ENCODE measurements at regions not wholly inside any gene's neighbourhood (a gene's known extent, or its start where the extent isn't known, plus 50 kb on each side); places are given as distances from the start of the nearest gene placed in this dataset.
A peak's percentile ranks its signal among the peaks of the same experiment; 100 is the strongest.

- TF ChIP-seq WT1 (tag by site-specific recombination; IDR thresholded peaks at IDR 0.05) (no peak), ZNF138 (tag by site-specific recombination; IDR thresholded peaks at IDR 0.05; ENCODE audit: borderline replicate concordance) (no peak), ZNF2 (tag by site-specific recombination; IDR thresholded peaks at IDR 0.05) (no peak), ZNF776 (tag by site-specific recombination; IDR thresholded peaks at IDR 0.05; ENCODE audit: borderline replicate concordance) (no peak)
Measured at GRCh38 chr14:98651037-98651436, 621.0 kb downstream of the BCL11B start (continued).

GRCh38 chr14:98665007-98665406, 607.0 kb downstream of the BCL11B start:
- ChIA-PET POLR2A (no interaction called here), CTCF (interaction anchor here (0.6 kb wide), 1 partner anchor 27 kb away, joined by 3 read pairs; no protein-coding TSS in a partner anchor)
- TF ChIP-seq, protein P1, sequence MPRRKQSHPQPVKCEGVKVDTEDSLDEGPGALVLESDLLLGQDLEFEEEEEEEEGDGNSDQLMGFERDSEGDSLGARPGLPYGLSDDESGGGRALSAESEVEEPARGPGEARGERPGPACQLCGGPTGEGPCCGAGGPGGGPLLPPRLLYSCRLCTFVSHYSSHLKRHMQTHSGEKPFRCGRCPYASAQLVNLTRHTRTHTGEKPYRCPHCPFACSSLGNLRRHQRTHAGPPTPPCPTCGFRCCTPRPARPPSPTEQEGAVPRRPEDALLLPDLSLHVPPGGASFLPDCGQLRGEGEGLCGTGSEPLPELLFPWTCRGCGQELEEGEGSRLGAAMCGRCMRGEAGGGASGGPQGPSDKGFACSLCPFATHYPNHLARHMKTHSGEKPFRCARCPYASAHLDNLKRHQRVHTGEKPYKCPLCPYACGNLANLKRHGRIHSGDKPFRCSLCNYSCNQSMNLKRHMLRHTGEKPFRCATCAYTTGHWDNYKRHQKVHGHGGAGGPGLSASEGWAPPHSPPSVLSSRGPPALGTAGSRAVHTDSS (tag by site-specific recombination; IDR thresholded peaks at IDR 0.05) = no peak
- TF ChIP-seq, protein P2, sequence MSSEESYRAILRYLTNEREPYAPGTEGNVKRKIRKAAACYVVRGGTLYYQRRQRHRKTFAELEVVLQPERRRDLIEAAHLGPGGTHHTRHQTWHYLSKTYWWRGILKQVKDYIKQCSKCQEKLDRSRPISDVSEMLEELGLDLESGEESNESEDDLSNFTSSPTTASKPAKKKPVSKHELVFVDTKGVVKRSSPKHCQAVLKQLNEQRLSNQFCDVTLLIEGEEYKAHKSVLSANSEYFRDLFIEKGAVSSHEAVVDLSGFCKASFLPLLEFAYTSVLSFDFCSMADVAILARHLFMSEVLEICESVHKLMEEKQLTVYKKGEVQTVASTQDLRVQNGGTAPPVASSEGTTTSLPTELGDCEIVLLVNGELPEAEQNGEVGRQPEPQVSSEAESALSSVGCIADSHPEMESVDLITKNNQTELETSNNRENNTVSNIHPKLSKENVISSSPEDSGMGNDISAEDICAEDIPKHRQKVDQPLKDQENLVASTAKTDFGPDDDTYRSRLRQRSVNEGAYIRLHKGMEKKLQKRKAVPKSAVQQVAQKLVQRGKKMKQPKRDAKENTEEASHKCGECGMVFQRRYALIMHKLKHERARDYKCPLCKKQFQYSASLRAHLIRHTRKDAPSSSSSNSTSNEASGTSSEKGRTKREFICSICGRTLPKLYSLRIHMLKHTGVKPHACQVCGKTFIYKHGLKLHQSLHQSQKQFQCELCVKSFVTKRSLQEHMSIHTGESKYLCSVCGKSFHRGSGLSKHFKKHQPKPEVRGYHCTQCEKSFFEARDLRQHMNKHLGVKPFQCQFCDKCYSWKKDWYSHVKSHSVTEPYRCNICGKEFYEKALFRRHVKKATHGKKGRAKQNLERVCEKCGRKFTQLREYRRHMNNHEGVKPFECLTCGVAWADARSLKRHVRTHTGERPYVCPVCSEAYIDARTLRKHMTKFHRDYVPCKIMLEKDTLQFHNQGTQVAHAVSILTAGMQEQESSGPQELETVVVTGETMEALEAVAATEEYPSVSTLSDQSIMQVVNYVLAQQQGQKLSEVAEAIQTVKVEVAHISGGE (tag by site-specific recombination; conservative IDR thresholded peaks at IDR 0.05; ENCODE audit: low read depth) = peak; percentile 72
- no peaks in the 10 kb centered on the region for H3K4me1 ChIP-seq (ENCODE audit: control insufficient read depth, insufficient read depth, low read length)
- no peak overlapping the region for H3K4me3 ChIP-seq (ENCODE audit: low read depth, low read length)
- no peak overlapping the region for H3K27ac ChIP-seq (ENCODE audit: extremely low read depth, low read depth, low read length)
- H3K9me3 ChIP-seq (ENCODE audit: control insufficient read depth, insufficient read depth, low read depth, low read length) = no peaks in the 10 kb centered on the region
- H3K36me3 ChIP-seq (ENCODE audit: control insufficient read depth in 2 of 2, insufficient read depth in 1 of 2, low read length in 2 of 2) = no peaks in the 10 kb centered on the region

GRCh38 chr14:98666545-98666944, 605.5 kb downstream of the BCL11B start:
- H3K4me1 ChIP-seq (ENCODE audit: control insufficient read depth, insufficient read depth, low read length) = no peaks in the 10 kb centered on the region
- no peaks in the 10 kb centered on the region for H3K9me3 ChIP-seq (ENCODE audit: control insufficient read depth, insufficient read depth, low read depth, low read length)
- no peaks in the 10 kb centered on the region for H3K36me3 ChIP-seq (ENCODE audit: control insufficient read depth in 2 of 2, insufficient read depth in 1 of 2, low read length in 2 of 2)
- CTCF ChIA-PET = interaction anchor here (0.6 kb wide), 1 partner anchor 1477 kb away, joined by 3 read pairs; no protein-coding TSS in a partner anchor
- TF ChIP-seq ZNF529 (tag by site-specific recombination; IDR thresholded peaks at IDR 0.05; ENCODE audit: insufficient replicate concordance) (no peak), ZNF292 (tag by site-specific recombination; IDR thresholded peaks at IDR 0.05; ENCODE audit: borderline replicate concordance, low read depth) (no peak)
- POLR2A ChIA-PET = no interaction called here
- H3K4me3 ChIP-seq (ENCODE audit: low read depth, low read length) = no peak overlapping the region
- H3K27ac ChIP-seq (ENCODE audit: extremely low read depth, low read depth, low read length) = no peak overlapping the region

GRCh38 chr14:98682033-98682432, 590.0 kb downstream of the BCL11B start:
- Histone ChIP-seq H3K4me3 (ENCODE audit: low read depth, low read length) (no peak overlapping the region), H3K9me3 (ENCODE audit: control insufficient read depth, insufficient read depth, low read depth, low read length) (no peaks in the 10 kb centered on the region), H3K4me1 (ENCODE audit: control insufficient read depth, insufficient read depth, low read length) (no peaks in the 10 kb centered on the region), H3K36me3 (ENCODE audit: control insufficient read depth in 2 of 2, insufficient read depth in 1 of 2, low read length in 2 of 2) (no peaks in the 10 kb centered on the region), H3K27ac (ENCODE audit: extremely low read depth, low read depth, low read length) (no peak overlapping the region)
- ChIA-PET POLR2A (no interaction called here), CTCF (no interaction called here)
- TF ChIP-seq ZNF302 (tag by site-specific recombination; IDR thresholded peaks at IDR 0.05; ENCODE audit: low read depth) = no peak
- no peak for TF ChIP-seq ZBTB17 (tag by site-specific recombination; IDR thresholded peaks at IDR 0.05)
- TF ChIP-seq ZNF548 (tag by site-specific recombination; IDR thresholded peaks at IDR 0.05) = no peak
- TF ChIP-seq HOXC10 (CRISPR knock-in tag; IDR thresholded peaks at IDR 0.05) = no peak
- TF ChIP-seq ZNF626 (tag by site-specific recombination; IDR thresholded peaks at IDR 0.05) = no peak
- no peak for TF ChIP-seq ZFP41 (tag by site-specific recombination; IDR thresholded peaks at IDR 0.05; ENCODE audit: borderline replicate concordance)
- no peak for TF ChIP-seq ZNF211 (tag by site-specific recombination; IDR thresholded peaks at IDR 0.05; ENCODE audit: low read depth)
- TF ChIP-seq ZBTB6 (tag by site-specific recombination; IDR thresholded peaks at IDR 0.05) = no peak
- no peak for TF ChIP-seq ZNF133 (tag by site-specific recombination; IDR thresholded peaks at IDR 0.05)
- no peak for TF ChIP-seq FEZF1 (tag by site-specific recombination; IDR thresholded peaks at IDR 0.05)
- no peak for TF ChIP-seq ZNF19 (tag by site-specific recombination; IDR thresholded peaks at IDR 0.05; ENCODE audit: low read depth)
- no peak for TF ChIP-seq ZNF792 (tag by site-specific recombination; IDR thresholded peaks at IDR 0.05)
- no peak for TF ChIP-seq TRIM28 (IDR thresholded peaks at IDR 0.05; ENCODE audit: borderline replicate concordance, low read length)
- TF ChIP-seq ZNF48 (tag by site-specific recombination; IDR thresholded peaks at IDR 0.05) = no peak
- no peak for TF ChIP-seq ZNF561 (tag by site-specific recombination; IDR thresholded peaks at IDR 0.05; ENCODE audit: borderline replicate concordance)
- no peak for TF ChIP-seq BCL11B (tag by site-specific recombination; IDR thresholded peaks at IDR 0.05; ENCODE audit: low read depth)
- no peak for TF ChIP-seq ZNF514 (tag by site-specific recombination; IDR thresholded peaks at IDR 0.05)
